CD4-positive, alpha-beta T cell treated with Interleukin-15 for 4 hours (primary cell): ENCODE measurements at regions not wholly inside any gene's neighbourhood (a gene's known extent, or its start where the extent isn't known, plus 50 kb on each side); places are given as distances from the start of the nearest gene placed in this dataset.

ENCODE experiments used
- DNase-seq: peaks from one replicate; pipeline ENCODE4 v3.0.0-alpha.2; 2020; ENCODE audit warnings: low spot score

GRCh38 chr5:167482555-167482954 lies 808.9 kb upstream of the WWC1 start:
- no peak for DNase-seq

- DNase-seq = no peak
These were observed 806.2 kb upstream of the WWC1 start for GRCh38 chr5:167485061-167485774.

GRCh38 chr5:167488371-167488770 lies 803.1 kb upstream of the WWC1 start:
- DNase-seq = no peak

GRCh38 chr5:167489202-167489601 lies 802.2 kb upstream of the WWC1 start:
- no peak for DNase-seq

GRCh38 chr5:167503926-167504720 lies 787.3 kb upstream of the WWC1 start:
- DNase-seq = no peak

- no peak for DNase-seq
These were observed 783.8 kb upstream of the WWC1 start for GRCh38 chr5:167507463-167508233.

- no peak for DNase-seq
These were observed 782.4 kb upstream of the WWC1 start for GRCh38 chr5:167509076-167509475.

GRCh38 chr5:167511276-167511675 lies 780.2 kb upstream of the WWC1 start:
- no peak for DNase-seq

- no peak for DNase-seq
These were observed 779.3 kb upstream of the WWC1 start for GRCh38 chr5:167512111-167512510.

- no peak for DNase-seq
These were observed 778.1 kb upstream of the WWC1 start for GRCh38 chr5:167513381-167513780.

- no peak for DNase-seq
These were observed 777.0 kb upstream of the WWC1 start for GRCh38 chr5:167514461-167514860.

GRCh38 chr5:167525004-167525403 lies 766.4 kb upstream of the WWC1 start:
- DNase-seq = no peak

GRCh38 chr5:167528651-167529050 lies 762.8 kb upstream of the WWC1 start:
- no peak for DNase-seq

GRCh38 chr5:167530548-167530947 lies 760.9 kb upstream of the WWC1 start:
- DNase-seq = no peak

- DNase-seq = no peak
These were observed 757.3 kb upstream of the WWC1 start for GRCh38 chr5:167533814-167534795.

- no peak for DNase-seq
These were observed 751.7 kb upstream of the WWC1 start for GRCh38 chr5:167539747-167540146.

- no peak for DNase-seq
These were observed 745.2 kb upstream of the WWC1 start for GRCh38 chr5:167546270-167546669.

- no peak for DNase-seq
These were observed 739.1 kb upstream of the WWC1 start for GRCh38 chr5:167552356-167552755.

- DNase-seq = no peak
These were observed 737.9 kb upstream of the WWC1 start for GRCh38 chr5:167553511-167553910.

GRCh38 chr5:167554564-167555290 lies 736.7 kb upstream of the WWC1 start:
- DNase-seq = no peak
